SK-N-SH (cell line): ENCODE measurements at regions not wholly inside any gene's neighbourhood (a gene's known extent, or its start where the extent isn't known, plus 50 kb on each side); places are given as distances from the start of the nearest gene placed in this dataset.

Source experiments
- CTCF ChIP-seq: fragments of 200-600 bp; sonication (generic); IDR thresholded peaks from 2 replicates; pipeline ENCODE4 v1.6.1; 2017; ENCODE audit warnings: antibody characterized with exemption, mild to moderate bottlenecking, moderate library complexity
- EZH2phosphoT487 ChIP-seq: fragments of 200-600 bp; sonication (generic); IDR thresholded peaks from 2 replicates; pipeline ENCODE4 v1.6.1; 2017; ENCODE audit warnings: low read depth, mixed run types, mild to moderate bottlenecking, antibody characterized with exemption, moderate library complexity, borderline replicate concordance
- MAX ChIP-seq: IDR thresholded peaks from 2 replicates; pipeline ENCODE4 v1.4.0; 2012; ENCODE audit warnings: low read depth
- POLR2AphosphoS5 ChIP-seq: IDR thresholded peaks from 2 replicates; pipeline ENCODE4 v1.6.1; 2012; ENCODE audit warnings: low read depth, low read length
- RAD21 ChIP-seq: IDR thresholded peaks from 2 replicates; pipeline ENCODE4 v1.6.1; 2012; ENCODE audit warnings: mild to moderate bottlenecking, low read length
- REST ChIP-seq: IDR thresholded peaks from 2 replicates; pipeline ENCODE4 v1.6.1; 2012; ENCODE audit warnings: mild to moderate bottlenecking, low read depth, low read length, moderate library complexity
- RFX5 ChIP-seq: IDR thresholded peaks from 2 replicates; pipeline ENCODE4 v1.6.1; 2012; ENCODE audit warnings: mild to moderate bottlenecking, improper control_type of control experiment, low read length
- SIN3A ChIP-seq: IDR thresholded peaks from 2 replicates; pipeline ENCODE4 v1.6.1; 2012; ENCODE audit warnings: low read depth, mild to moderate bottlenecking, low read length, moderate library complexity, borderline replicate concordance

GRCh38 chr10:4018054-4018511 lies 233.1 kb upstream of the KLF6 start:
- TF ChIP-seq RFX5, result no peak
- TF ChIP-seq CTCF, result no peak
- no peak for TF ChIP-seq MAX
- TF ChIP-seq POLR2AphosphoS5, result no peak
- TF ChIP-seq SIN3A, result no peak
- TF ChIP-seq EZH2phosphoT487, result no peak
- no peak for TF ChIP-seq REST
- no peak for TF ChIP-seq RAD21
